SK-N-SH (cell line): ENCODE measurements at regions not wholly inside any gene's neighbourhood (a gene's known extent, or its start where the extent isn't known, plus 50 kb on each side); places are given as distances from the start of the nearest gene placed in this dataset.

ENCODE experiments used
- CTCF ChIA-PET: fragments of 300-600, 350-600 bp; formaldehyde crosslinking; extraction: SDS; loops from one replicate; lab custom pipeline; 2021; lab: Yijun Ruan, JAX
- POLR2A ChIA-PET: fragments of 350-600 bp; sonication (Branson Sonifier 250); formaldehyde crosslinking; extraction: SDS; loops from one replicate; lab custom pipeline; 2020; ENCODE audit warnings: antibody characterized with exemption, inconsistent platforms; lab: Yijun Ruan, JAX
- DNase-seq: peaks from one replicate; pipeline ENCODE4 v3.0.0; 2012
- H2AFZ ChIP-seq: fragments of 200-600 bp; sonication (generic); 2 replicates; pipeline ENCODE4 v1.8.1; 2016; ENCODE audit warnings: antibody characterized with exemption, mild to moderate bottlenecking, low read depth
- H3F3A ChIP-seq: fragments of 200-600 bp; sonication (generic); replicated peaks from 2 replicates; pipeline ENCODE3; 2016; ENCODE audit warnings: antibody characterized with exemption, mild to moderate bottlenecking; ENCODE audit not compliant: insufficient read depth
- H3K27ac ChIP-seq, 2 experiments: fragments of 200-500 bp in 1 of 2; fragments of 200-600 bp in 1 of 2; sonication (Bioruptor generic) in 1 of 2; sonication (generic), shearing (Covaris generic) in 1 of 2; 2 replicates each; pipeline versions ENCODE4 v1.5.1 to v1.6.1; 2014 to 2016; ENCODE audit warnings: low read depth in 2 of 2, inconsistent platforms in 1 of 2, low read length in 1 of 2, mild to moderate bottlenecking in 1 of 2, mixed read lengths in 1 of 2
- H3K27me3 ChIP-seq: fragments of 200-600 bp; sonication (generic), shearing (Covaris generic); 2 replicates; pipeline ENCODE4 v1.6.1; 2016; ENCODE audit warnings: mixed run types; ENCODE audit not compliant: insufficient read depth
- H3K36me3 ChIP-seq, 2 experiments: fragments of 200-500 bp in 1 of 2; fragments of 200-600 bp in 1 of 2; sonication (Bioruptor generic) in 1 of 2; sonication (generic) in 1 of 2; replicated peaks in 1 of 2; 2 replicates each; pipeline versions ENCODE3 to v1.5.1; 2014 to 2016; ENCODE audit warnings: low read length in 1 of 2, mild to moderate bottlenecking in 1 of 2; ENCODE audit not compliant: insufficient read depth in 2 of 2, control insufficient read depth in 1 of 2
- H3K4me1 ChIP-seq, 2 experiments: fragments of 200-500 bp in 1 of 2; fragments of 200-600 bp in 1 of 2; sonication (Bioruptor generic) in 1 of 2; sonication (generic), shearing (Covaris generic) in 1 of 2; 2 replicates each; pipeline versions ENCODE4 v1.5.1 to v1.6.1; 2014 to 2016; ENCODE audit warnings: low read depth in 1 of 2, low read length in 1 of 2, mixed run types in 1 of 2; ENCODE audit not compliant: insufficient read depth in 2 of 2, control insufficient read depth in 1 of 2
- H3K4me2 ChIP-seq: fragments of 200-600 bp; sonication (generic), shearing (Covaris generic); 2 replicates; pipeline ENCODE4 v1.6.1; 2017; ENCODE audit warnings: mixed run types
- H3K4me3 ChIP-seq, 2 experiments: fragments of 200-500 bp in 1 of 2; fragments of 200-600 bp in 1 of 2; sonication (Bioruptor generic) in 1 of 2; sonication (generic), shearing (Covaris generic) in 1 of 2; 2 replicates each; pipeline versions ENCODE4 v1.5.1 to v1.8.1; 2014 to 2016; ENCODE audit warnings: low read depth in 2 of 2, inconsistent platforms in 1 of 2, low read length in 1 of 2, mild to moderate bottlenecking in 1 of 2, mixed read lengths in 1 of 2, moderate library complexity in 1 of 2
- H3K79me2 ChIP-seq: fragments of 200-600 bp; sonication (generic); 2 replicates; pipeline ENCODE4 v1.8.1; 2017; ENCODE audit warnings: mild to moderate bottlenecking; ENCODE audit not compliant: insufficient read depth
- H3K9ac ChIP-seq: fragments of 200-600 bp; sonication (generic); 2 replicates; pipeline ENCODE4 v1.6.1; 2017; ENCODE audit warnings: mixed run types
- H3K9me2 ChIP-seq: fragments of 200-600 bp; sonication (generic); 2 replicates; pipeline ENCODE4 v1.6.1; 2017; ENCODE audit warnings: mixed run types
- H3K9me3 ChIP-seq: fragments of 200-600 bp; sonication (generic); 2 replicates; pipeline ENCODE4 v1.6.1; 2017; ENCODE audit warnings: mixed run types, mild to moderate bottlenecking, moderate library complexity
- H4K20me1 ChIP-seq: fragments of 200-600 bp; sonication (generic); 2 replicates; pipeline ENCODE4 v1.6.1; 2017; ENCODE audit warnings: mild to moderate bottlenecking, mixed run types; ENCODE audit not compliant: insufficient read depth
- CTCF ChIP-seq: fragments of 200-600 bp; sonication (generic); IDR thresholded peaks from 2 replicates; pipeline ENCODE4 v1.6.1; 2017; ENCODE audit warnings: antibody characterized with exemption, mild to moderate bottlenecking, moderate library complexity
- ELF1 ChIP-seq: IDR thresholded peaks from 2 replicates; pipeline ENCODE4 v1.4.0; 2012
- EP300 ChIP-seq, 2 experiments: IDR thresholded peaks; 2 replicates each; pipeline versions ENCODE4 v1.4.0 to v1.6.1; 2012; ENCODE audit warnings: borderline replicate concordance in 1 of 2, low read depth in 1 of 2, low read length in 1 of 2
- EZH2phosphoT487 ChIP-seq: fragments of 200-600 bp; sonication (generic); IDR thresholded peaks from 2 replicates; pipeline ENCODE4 v1.6.1; 2017; ENCODE audit warnings: low read depth, mixed run types, mild to moderate bottlenecking, antibody characterized with exemption, moderate library complexity, borderline replicate concordance
- FOXJ3 ChIP-seq: sonication (generic); formaldehyde crosslinking; IDR thresholded peaks from 2 replicates; pipeline ENCODE4 v1.5.1; 2020; ENCODE audit warnings: mild to moderate bottlenecking, missing genetic modification reagents
- GABPA ChIP-seq: IDR thresholded peaks from 2 replicates; pipeline ENCODE4 v1.4.0; 2012; ENCODE audit warnings: low read depth, mild to moderate bottlenecking
- NRF1 ChIP-seq: IDR thresholded peaks from 2 replicates; pipeline ENCODE4 v1.6.1; 2012; ENCODE audit warnings: low read depth, mild to moderate bottlenecking, low read length
- POLR2AphosphoS5 ChIP-seq: IDR thresholded peaks from 2 replicates; pipeline ENCODE4 v1.6.1; 2012; ENCODE audit warnings: low read depth, low read length
- REST ChIP-seq: IDR thresholded peaks from 2 replicates; pipeline ENCODE4 v1.6.1; 2012; ENCODE audit warnings: mild to moderate bottlenecking, low read depth, low read length, moderate library complexity
- RFX5 ChIP-seq: IDR thresholded peaks from 2 replicates; pipeline ENCODE4 v1.6.1; 2012; ENCODE audit warnings: mild to moderate bottlenecking, improper control_type of control experiment, low read length
- SIN3A ChIP-seq: IDR thresholded peaks from 2 replicates; pipeline ENCODE4 v1.6.1; 2012; ENCODE audit warnings: low read depth, mild to moderate bottlenecking, low read length, moderate library complexity, borderline replicate concordance
- SMC3 ChIP-seq: IDR thresholded peaks from 2 replicates; pipeline ENCODE4 v1.6.1; 2012; ENCODE audit warnings: low read depth, low read length, improper control_type of control experiment
- TCF12 ChIP-seq: IDR thresholded peaks from 2 replicates; pipeline ENCODE4 v1.4.0; 2012
- TEAD4 ChIP-seq: IDR thresholded peaks from 2 replicates; pipeline ENCODE4 v1.4.0; 2012; ENCODE audit warnings: mild to moderate bottlenecking, borderline replicate concordance; ENCODE audit not compliant: insufficient read depth
- WGBS: methylation state at CpG from one replicate; pipeline ENCODE4 v1.1.6; 2017; ENCODE audit warnings: low lambda C conversion rate; 5-methylcytosine and 5-hydroxymethylcytosine counted together
- TF ChIP-seq, protein P1 (sequence below): fragments of 150-350 bp; IDR thresholded peaks from 2 replicates; pipeline ENCODE4 v1.6.1; 2016; ENCODE audit warnings: mild to moderate bottlenecking, low read depth, low read length

DNA sequence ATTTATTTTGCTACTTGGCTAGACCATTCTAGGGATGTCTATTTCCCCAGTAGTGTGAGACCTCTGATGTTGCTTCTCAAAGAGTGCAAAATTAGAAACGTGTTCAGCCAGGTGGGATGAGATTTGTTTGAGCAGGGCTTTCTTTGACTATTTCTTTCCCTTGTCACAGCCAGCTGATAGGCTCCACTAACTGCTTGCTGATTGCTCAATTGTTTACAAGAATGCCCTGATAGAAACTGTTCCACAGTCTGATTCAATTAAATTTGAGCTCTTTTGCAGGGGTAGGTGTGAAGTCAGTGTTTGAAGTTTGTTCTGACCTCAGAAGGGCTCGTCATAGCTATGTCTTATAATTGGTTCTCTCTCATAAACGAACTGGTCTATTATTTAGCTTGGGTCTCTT lies 220.5 kb downstream of the FNDC1 start:
- no peaks in the 10 kb centered on the region for H4K20me1 ChIP-seq
- no peaks in the 10 kb centered on the region for H3K36me3 ChIP-seq
- TF ChIP-seq REST, result no peak
- TF ChIP-seq, protein P1, sequence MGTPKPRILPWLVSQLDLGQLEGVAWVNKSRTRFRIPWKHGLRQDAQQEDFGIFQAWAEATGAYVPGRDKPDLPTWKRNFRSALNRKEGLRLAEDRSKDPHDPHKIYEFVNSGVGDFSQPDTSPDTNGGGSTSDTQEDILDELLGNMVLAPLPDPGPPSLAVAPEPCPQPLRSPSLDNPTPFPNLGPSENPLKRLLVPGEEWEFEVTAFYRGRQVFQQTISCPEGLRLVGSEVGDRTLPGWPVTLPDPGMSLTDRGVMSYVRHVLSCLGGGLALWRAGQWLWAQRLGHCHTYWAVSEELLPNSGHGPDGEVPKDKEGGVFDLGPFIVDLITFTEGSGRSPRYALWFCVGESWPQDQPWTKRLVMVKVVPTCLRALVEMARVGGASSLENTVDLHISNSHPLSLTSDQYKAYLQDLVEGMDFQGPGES, result no peak
- no peak for TF ChIP-seq TCF12
- no peak for TF ChIP-seq SMC3
- no peak for TF ChIP-seq FOXJ3
- no peak for TF ChIP-seq TEAD4
- TF ChIP-seq POLR2AphosphoS5, result no peak
- no peak for TF ChIP-seq CTCF
- no peak for TF ChIP-seq EZH2phosphoT487
- no peak for TF ChIP-seq NRF1
- no peak for TF ChIP-seq ELF1
- TF ChIP-seq GABPA, result no peak
- TF ChIP-seq EP300 (IDR thresholded peaks at IDR 0.05; ENCODE audit: borderline replicate concordance in 1 of 2, low read depth in 1 of 2, low read length in 1 of 2), result no peak
- TF ChIP-seq RFX5, result no peak
- TF ChIP-seq SIN3A, result no peak
- no peak overlapping the region for H3K9ac ChIP-seq
- WGBS, result 0% methylated on average over 3 of the region's 3 CpGs
- POLR2A ChIA-PET, result no interaction called here
- H3K9me3 ChIP-seq, result no peaks in the 10 kb centered on the region
- H3K9me2 ChIP-seq, result no peaks in the 10 kb centered on the region
- no peak overlapping the region for H3K27ac ChIP-seq
- H2AFZ ChIP-seq, result no peak overlapping the region
- CTCF ChIA-PET, result interaction anchor here (1.8 kb wide), 1 partner anchor 137 kb away, joined by 8 read pairs; no protein-coding TSS in a partner anchor
- no peaks in the 10 kb centered on the region for H3F3A ChIP-seq
- H3K4me2 ChIP-seq, result no peak overlapping the region
- H3K27me3 ChIP-seq, result no peaks in the 10 kb centered on the region
- H3K4me3 ChIP-seq, result no peak overlapping the region
- no peaks in the 10 kb centered on the region for H3K79me2 ChIP-seq
- no peaks in the 10 kb centered on the region for H3K4me1 ChIP-seq
- no peak for DNase-seq
